CD14-positive monocyte (primary cell): ENCODE measurements at regions not wholly inside any gene's neighbourhood (a gene's known extent, or its start where the extent isn't known, plus 50 kb on each side); places are given as distances from the start of the nearest gene placed in this dataset.

Experiments
- DNase-seq, 3 donors: peaks; one replicate each; pipeline ENCODE4 v3.0.0-alpha.2; 2011 to 2022
- H2AFZ ChIP-seq: 2 replicates; pipeline ENCODE4 v1.6.0; 2012; ENCODE audit warnings: mild to moderate bottlenecking, low read depth, low read length, inconsistent platforms; ENCODE audit not compliant: insufficient read depth, poor library complexity, severe bottlenecking
- H3K27ac ChIP-seq, 2 donors: 1 replicate in 1 of 2; 2 replicates in 1 of 2; pipeline ENCODE4 v1.5.1; 2012 to 2013; ENCODE audit warnings: low read length in 2 of 2, control low read depth in 1 of 2, inconsistent platforms in 1 of 2, low read depth in 1 of 2, mild to moderate bottlenecking in 1 of 2
- H3K27me3 ChIP-seq, 2 donors: one replicate each; pipeline versions ENCODE4 v1.6.0 to v1.6.1; 2011 to 2013; ENCODE audit warnings: low read length in 2 of 2; ENCODE audit not compliant: control insufficient read depth in 2 of 2, insufficient read depth in 2 of 2
- H3K36me3 ChIP-seq, 2 donors: replicated peaks in 1 of 2; 1 replicate in 1 of 2; 2 replicates in 1 of 2; pipeline versions ENCODE4 v1.5.1 to v1.6.1; 2012 to 2013; ENCODE audit warnings: low read length in 2 of 2, control low read depth in 1 of 2, inconsistent platforms in 1 of 2, mild to moderate bottlenecking in 1 of 2; ENCODE audit not compliant: insufficient read depth in 2 of 2, control insufficient read depth in 1 of 2
- H3K4me1 ChIP-seq, 2 donors: 1 replicate in 1 of 2; 2 replicates in 1 of 2; pipeline versions ENCODE4 v1.5.1 to v1.6.1; 2012 to 2013; ENCODE audit warnings: low read length in 2 of 2, control low read depth in 1 of 2, inconsistent platforms in 1 of 2, mild to moderate bottlenecking in 1 of 2, moderate library complexity in 1 of 2; ENCODE audit not compliant: insufficient read depth in 2 of 2, control insufficient read depth in 1 of 2
- H3K4me2 ChIP-seq: replicated peaks from 2 replicates; pipeline ENCODE3; 2012; ENCODE audit warnings: low read length, moderate library complexity, mild to moderate bottlenecking; ENCODE audit not compliant: poor library complexity, severe bottlenecking; ENCODE audit errors: extremely low read depth
- H3K4me3 ChIP-seq, 3 experiments: fragments of 200-600 bp in 1 of 3; sonication (generic) in 1 of 3; replicated peaks in 1 of 3; 1 replicate in 2 of 3; 2 replicates in 1 of 3; pipeline ENCODE4 v1.5.1; 2011 to 2013; ENCODE audit warnings: low read length in 3 of 3, mild to moderate bottlenecking in 3 of 3, control low read depth in 2 of 3, low read depth in 2 of 3, inconsistent platforms in 1 of 3, moderate library complexity in 1 of 3
- H3K79me2 ChIP-seq: 2 replicates; pipeline ENCODE4 v1.6.0; 2012; ENCODE audit warnings: mild to moderate bottlenecking, control low read depth, inconsistent platforms, low read length, moderate library complexity; ENCODE audit not compliant: insufficient read depth
- H3K9ac ChIP-seq: 2 replicates; pipeline ENCODE4 v1.6.0; 2017; ENCODE audit warnings: low read length, mild to moderate bottlenecking; ENCODE audit not compliant: insufficient read depth, poor library complexity, severe bottlenecking
- H3K9me3 ChIP-seq, 2 donors: replicated peaks in 1 of 2; 1 replicate in 1 of 2; 2 replicates in 1 of 2; pipeline versions ENCODE4 v1.5.1 to v1.6.1; 2012 to 2013; ENCODE audit warnings: low read length in 2 of 2, control low read depth in 1 of 2; ENCODE audit not compliant: control insufficient read depth in 1 of 2, insufficient read depth in 1 of 2
- H4K20me1 ChIP-seq: 2 replicates; pipeline ENCODE4 v1.6.0; 2012; ENCODE audit warnings: mild to moderate bottlenecking, low read length, control low read depth, moderate library complexity; ENCODE audit not compliant: insufficient read depth
- H3K27ac Mint-ChIP-seq, 7 donors: one replicate each; pipeline ENCODE4 v1.8.0; 2020; ENCODE audit warnings: mild to moderate bottlenecking in 7 of 7, mixed read lengths in 7 of 7, moderate library complexity in 6 of 7, inconsistent platforms in 2 of 7
- H3K27me3 Mint-ChIP-seq, 3 donors: one replicate each; pipeline ENCODE4 v1.8.0; 2021 to 2022; ENCODE audit warnings: low read depth in 3 of 3, mild to moderate bottlenecking in 3 of 3, mixed read lengths in 3 of 3, moderate library complexity in 3 of 3, inconsistent platforms in 1 of 3
- H3K36me3 Mint-ChIP-seq, 2 donors: one replicate each; pipeline ENCODE4 v1.8.0; 2020; ENCODE audit warnings: mixed read lengths in 2 of 2, inconsistent platforms in 1 of 2, mild to moderate bottlenecking in 1 of 2
- H3K4me1 Mint-ChIP-seq: one replicate; pipeline ENCODE4 v1.8.0; 2020; ENCODE audit warnings: mild to moderate bottlenecking, mixed read lengths
- H3K4me3 Mint-ChIP-seq, 2 donors: one replicate each; pipeline ENCODE4 v1.8.0; 2020; ENCODE audit warnings: mild to moderate bottlenecking in 2 of 2, mixed read lengths in 2 of 2, moderate library complexity in 1 of 2
- H3K9me3 Mint-ChIP-seq, 7 donors: one replicate each; pipeline ENCODE4 v1.8.0; 2020 to 2022; ENCODE audit warnings: mixed read lengths in 7 of 7, mild to moderate bottlenecking in 6 of 7, moderate library complexity in 6 of 7, inconsistent platforms in 2 of 7
- WGBS: methylation state at CpG from one replicate; pipeline ENCODE4 v1.1.5; 2013; ENCODE audit warnings: missing lambda C conversion rate; ENCODE audit not compliant: insufficient coverage; 5-methylcytosine and 5-hydroxymethylcytosine counted together
- intact Hi-C, 2 donors: fragments of 100-400 bp; cut with micrococcal nuclease; formaldehyde crosslinking; loops; one replicate each; pipeline versions ENCODE4 v1.15.0 to v1.15.1; 2023
- TF ChIP-seq, protein P1 (sequence below): fragments of 200-600 bp; IDR thresholded peaks from one replicate; pipeline ENCODE4 v1.8.0; 2022; ENCODE audit warnings: antibody characterized with exemption, mild to moderate bottlenecking

- Histone ChIP-seq H2AFZ (no peak overlapping the region), H3K4me2 (no peak overlapping the region), H3K9me3 (no peaks in the 10 kb centered on the region), H3K27me3 (peaks cover 0 to 3% of the 10 kb centered on the region in 2 donors), H3K9ac (no peak overlapping the region), H3K79me2 (no peaks in the 10 kb centered on the region), H3K27ac (no peak overlapping the region), H3K36me3 (no peaks in the 10 kb centered on the region), H4K20me1 (no peaks in the 10 kb centered on the region), H3K4me1 (no peaks in the 10 kb centered on the region), H3K4me3 (no peak overlapping the region)
- Mint-ChIP-seq H3K36me3 (no peaks in the 10 kb centered on the region), H3K4me1 (no peaks in the 10 kb centered on the region), H3K27me3 (peaks cover 4 to 18% (median 9%) of the 10 kb centered on the region in 3 donors), H3K4me3 (no peak overlapping the region), H3K27ac (no peak overlapping the region), H3K9me3 (peaks cover 0 to 2% (median 0%) of the 10 kb centered on the region in 7 donors)
- WGBS: 94% methylated on average over 9 of the region's 13 CpGs
- no peak for DNase-seq
- TF ChIP-seq, protein P1, sequence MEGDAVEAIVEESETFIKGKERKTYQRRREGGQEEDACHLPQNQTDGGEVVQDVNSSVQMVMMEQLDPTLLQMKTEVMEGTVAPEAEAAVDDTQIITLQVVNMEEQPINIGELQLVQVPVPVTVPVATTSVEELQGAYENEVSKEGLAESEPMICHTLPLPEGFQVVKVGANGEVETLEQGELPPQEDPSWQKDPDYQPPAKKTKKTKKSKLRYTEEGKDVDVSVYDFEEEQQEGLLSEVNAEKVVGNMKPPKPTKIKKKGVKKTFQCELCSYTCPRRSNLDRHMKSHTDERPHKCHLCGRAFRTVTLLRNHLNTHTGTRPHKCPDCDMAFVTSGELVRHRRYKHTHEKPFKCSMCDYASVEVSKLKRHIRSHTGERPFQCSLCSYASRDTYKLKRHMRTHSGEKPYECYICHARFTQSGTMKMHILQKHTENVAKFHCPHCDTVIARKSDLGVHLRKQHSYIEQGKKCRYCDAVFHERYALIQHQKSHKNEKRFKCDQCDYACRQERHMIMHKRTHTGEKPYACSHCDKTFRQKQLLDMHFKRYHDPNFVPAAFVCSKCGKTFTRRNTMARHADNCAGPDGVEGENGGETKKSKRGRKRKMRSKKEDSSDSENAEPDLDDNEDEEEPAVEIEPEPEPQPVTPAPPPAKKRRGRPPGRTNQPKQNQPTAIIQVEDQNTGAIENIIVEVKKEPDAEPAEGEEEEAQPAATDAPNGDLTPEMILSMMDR: no peak
- intact Hi-C loops: no loop called here
Measured at GRCh38 chr20:59452856-59453255, 151.5 kb upstream of the PHACTR3 start.

- 79% methylated on average over 5 of the region's 15 CpGs for WGBS
- Histone ChIP-seq H2AFZ (no peak overlapping the region), H3K9ac (no peak overlapping the region), H3K36me3 (no peaks in the 10 kb centered on the region), H3K79me2 (no peaks in the 10 kb centered on the region), H3K9me3 (no peaks in the 10 kb centered on the region), H3K27me3 (peaks cover 0 to 3% of the 10 kb centered on the region in 2 donors), H3K4me2 (no peak overlapping the region), H3K27ac (no peak overlapping the region), H3K4me3 (no peak overlapping the region), H4K20me1 (no peaks in the 10 kb centered on the region), H3K4me1 (no peaks in the 10 kb centered on the region)
- H3K27ac Mint-ChIP-seq: no peak overlapping the region
- no peak for DNase-seq
- no peaks in the 10 kb centered on the region for H3K36me3 Mint-ChIP-seq
- TF ChIP-seq, protein P1: no peak
- intact Hi-C loops: no loop called here
- peaks cover 4 to 13% (median 8%) of the 10 kb centered on the region in 3 donors for H3K27me3 Mint-ChIP-seq
- peaks cover 0 to 3% (median 0%) of the 10 kb centered on the region in 7 donors for H3K9me3 Mint-ChIP-seq
- H3K4me1 Mint-ChIP-seq: no peaks in the 10 kb centered on the region
- no peak overlapping the region for H3K4me3 Mint-ChIP-seq
Measured at GRCh38 chr20:59453759-59454560, 150.4 kb upstream of the PHACTR3 start.
